NCI-H2227 (cell line): ENCODE measurements at regions not wholly inside any gene's neighbourhood (a gene's known extent, or its start where the extent isn't known, plus 50 kb on each side); places are given as distances from the start of the nearest gene placed in this dataset.
"Not testable (repeated sequence)": the region's sequence is repeated elsewhere in the genome, so short reads cannot be mapped to it uniquely, and the experiment has no call there.

Source experiments
- DNase-seq: peaks from one replicate; lab custom pipeline; 2025; ENCODE audit not compliant: unreplicated experiment; lab: John Stamatoyannopoulos, UW

DNA sequence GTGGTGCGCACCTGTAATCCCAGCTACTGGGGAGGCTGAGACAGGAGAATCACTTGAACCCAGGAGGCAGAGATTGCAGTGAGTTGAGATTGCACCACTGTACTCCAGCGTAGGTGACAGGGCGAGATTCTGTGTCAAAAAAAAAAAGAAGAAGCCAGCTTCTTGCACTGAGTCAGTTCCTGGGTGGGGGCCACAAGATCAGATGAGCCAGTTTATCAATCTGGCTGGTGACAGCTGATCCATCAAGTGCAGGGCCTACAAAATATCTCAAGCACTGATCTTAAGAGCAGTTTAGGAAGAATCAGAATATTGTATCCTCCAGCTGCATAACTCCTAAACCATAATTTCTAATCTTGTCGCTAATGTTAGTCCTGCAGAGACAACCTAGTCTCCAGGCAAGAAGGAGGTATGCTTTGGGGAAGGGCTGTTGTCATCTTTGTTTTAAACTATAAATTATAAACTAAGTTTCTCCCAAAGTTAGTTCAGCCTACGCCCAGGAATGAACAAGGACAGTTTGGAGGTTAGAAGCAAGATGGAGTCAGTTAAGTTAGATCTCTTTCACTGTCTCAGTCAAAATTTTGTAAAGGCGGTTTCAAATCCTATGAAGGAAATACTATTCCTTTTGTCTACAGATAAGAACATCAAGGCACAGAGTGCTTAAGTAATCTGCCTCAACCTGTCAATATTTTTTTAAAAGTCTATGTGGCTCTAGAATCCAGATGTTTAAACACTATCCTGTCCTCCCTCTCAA lies 139.0 kb upstream of the NUDT4 start:
- not testable (repeated sequence) for DNase-seq

DNA sequence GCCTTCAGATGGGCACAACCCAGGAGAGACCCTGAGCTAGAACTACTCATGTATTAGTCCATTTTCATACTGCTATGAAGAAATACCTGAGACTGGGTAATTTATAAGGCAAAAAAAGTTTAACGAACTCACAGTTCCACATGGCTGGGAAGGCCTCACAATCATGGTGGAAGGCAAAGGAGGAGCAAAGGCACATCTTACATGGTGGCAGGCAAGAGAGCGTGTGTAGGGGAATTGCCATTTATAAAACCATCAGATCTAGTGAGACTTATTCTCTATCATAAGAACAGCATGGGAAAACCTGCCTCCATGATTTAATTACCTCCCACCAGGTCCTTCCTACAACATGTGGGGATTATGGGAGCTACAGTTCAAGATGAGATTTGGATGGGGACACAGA lies 137.9 kb upstream of the NUDT4 start:
- not testable (repeated sequence) for DNase-seq

DNA sequence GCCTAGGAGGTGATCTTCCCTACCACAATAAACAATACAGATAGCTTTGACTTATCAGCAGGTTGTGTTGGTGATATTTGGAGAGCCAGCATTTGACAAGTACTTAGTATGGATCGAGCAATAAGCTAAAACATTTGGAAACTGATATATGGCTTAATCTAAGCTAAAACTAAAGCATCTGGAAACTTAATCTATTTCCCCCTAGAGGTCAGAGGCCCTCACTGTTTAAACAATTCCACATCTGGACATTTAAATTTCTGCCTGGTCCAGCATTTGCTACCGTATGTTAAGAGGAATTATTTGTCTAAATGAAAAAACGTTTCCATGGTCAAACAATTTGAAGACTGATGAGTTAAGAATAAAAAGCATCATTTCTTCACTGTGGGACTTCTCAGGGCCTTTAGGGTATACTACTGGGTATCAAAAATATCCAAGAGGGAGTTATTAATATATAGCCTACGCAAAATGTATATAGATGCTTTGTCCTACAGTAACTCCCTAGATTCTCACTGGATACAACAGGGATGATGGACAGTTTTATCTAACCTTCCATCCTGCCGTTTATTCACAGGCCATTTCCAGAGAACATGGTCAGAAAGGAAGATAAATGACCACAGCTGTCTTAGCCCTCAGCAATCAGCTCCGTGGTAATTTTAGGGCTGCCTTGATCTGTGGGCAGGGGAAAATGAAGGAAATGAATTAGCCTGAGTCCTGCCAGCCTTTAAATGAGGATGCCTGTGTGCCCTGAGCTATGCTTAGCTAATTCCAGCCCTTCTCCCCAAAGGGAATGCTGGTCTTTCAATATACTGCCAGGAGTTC lies 135.4 kb upstream of the NUDT4 start:
- DNase-seq = no peak

DNA sequence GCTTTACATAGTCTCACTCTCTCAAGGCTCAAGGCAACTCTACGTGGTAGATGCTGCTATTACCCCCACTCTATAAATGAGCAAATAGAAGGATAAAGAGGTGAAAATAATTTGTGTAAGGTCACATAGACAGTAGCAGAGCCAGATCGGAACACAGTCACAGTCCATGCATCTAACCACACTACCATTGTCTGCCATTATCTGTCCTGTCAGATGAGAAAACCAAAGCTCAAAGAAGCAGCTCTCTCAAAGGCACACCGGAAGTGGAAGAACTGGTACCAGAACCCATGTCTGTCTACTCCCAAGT lies 134.4 kb upstream of the NUDT4 start:
- DNase-seq = no peak

DNA sequence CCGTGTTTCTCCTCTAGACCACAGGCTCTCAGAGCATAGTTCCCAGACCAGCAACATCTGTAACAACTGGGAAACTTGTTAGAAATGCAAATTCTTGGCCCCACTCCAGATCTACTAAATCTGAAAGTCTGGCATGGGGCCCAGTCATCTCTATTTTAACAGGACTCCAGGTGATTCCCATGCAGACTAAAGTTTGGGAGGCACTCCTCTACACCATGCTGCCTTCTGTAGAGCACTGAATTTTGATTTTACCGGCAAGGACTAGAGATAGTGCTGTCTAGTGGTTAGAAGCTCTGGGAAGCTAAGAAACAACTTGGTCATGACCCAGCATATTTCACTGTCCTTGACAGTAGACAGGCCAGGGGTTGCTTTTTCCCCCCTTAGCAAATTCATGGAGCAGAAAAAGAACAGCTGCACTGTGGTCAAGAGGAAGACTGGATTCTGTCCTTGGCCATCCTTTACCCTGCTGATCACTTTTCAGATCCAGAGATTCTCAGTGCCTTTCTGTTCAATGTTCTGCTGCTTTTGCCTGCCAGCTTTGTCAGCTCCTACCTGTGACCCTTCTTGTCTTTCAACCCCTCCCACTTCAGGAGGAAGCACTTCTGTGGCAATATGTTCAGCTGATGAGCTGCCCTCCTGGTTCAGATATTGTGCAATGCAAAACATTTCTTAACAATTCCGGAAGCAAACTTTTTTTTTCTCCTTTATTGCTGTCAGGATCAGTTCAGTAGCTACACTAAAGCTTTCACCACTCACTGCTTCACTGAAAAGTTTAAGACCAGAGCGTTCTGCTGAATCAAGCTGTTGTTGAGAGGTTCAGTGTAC lies 133.8 kb upstream of the NUDT4 start:
- no peak for DNase-seq

DNA sequence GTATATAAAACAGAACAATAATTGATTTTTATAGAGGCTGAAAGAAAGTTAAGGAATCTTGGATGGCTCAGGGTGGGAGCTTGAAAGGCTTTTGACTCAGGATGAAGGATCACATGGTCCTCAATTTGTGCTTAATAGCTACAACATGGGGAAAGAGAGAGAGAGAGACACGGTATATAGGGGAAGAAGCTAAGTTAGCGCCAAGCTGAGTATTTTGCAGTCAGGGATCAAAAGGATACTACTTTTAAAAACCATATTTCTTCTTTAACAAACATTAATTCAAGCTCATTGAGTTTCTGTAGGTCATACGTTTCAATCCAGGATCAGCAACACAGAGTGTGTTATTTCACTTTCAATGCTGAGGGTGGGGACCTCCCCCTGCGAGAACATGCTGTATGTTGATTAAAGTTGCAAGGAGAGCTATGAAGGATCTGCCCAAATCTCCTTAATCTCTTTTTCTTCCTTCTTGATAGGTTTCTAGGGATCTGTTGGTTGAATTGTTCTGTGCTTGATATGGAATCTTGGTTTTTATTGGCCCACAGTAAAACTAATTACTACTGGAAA lies 133.1 kb upstream of the NUDT4 start:
- DNase-seq = no peak

DNA sequence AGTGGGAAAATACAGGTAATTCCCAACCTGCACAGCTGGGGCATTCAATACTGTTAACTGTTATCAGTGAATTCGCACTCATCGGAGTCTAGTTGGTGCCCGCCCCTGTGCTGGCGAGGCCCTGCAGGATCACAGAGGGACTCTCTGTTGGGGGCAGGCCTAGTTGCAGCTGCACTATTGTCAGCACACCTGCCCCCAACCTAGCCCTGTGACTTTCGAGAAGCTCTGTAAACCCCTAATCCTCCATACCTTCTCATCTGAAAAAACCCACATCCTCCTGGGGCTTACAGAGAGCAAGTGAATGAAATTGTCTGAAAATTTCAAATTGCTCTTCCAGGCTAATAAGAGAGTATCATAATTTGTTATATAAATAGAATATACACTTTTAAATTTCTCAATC lies 132.2 kb upstream of the NUDT4 start:
- DNase-seq = no peak

DNA sequence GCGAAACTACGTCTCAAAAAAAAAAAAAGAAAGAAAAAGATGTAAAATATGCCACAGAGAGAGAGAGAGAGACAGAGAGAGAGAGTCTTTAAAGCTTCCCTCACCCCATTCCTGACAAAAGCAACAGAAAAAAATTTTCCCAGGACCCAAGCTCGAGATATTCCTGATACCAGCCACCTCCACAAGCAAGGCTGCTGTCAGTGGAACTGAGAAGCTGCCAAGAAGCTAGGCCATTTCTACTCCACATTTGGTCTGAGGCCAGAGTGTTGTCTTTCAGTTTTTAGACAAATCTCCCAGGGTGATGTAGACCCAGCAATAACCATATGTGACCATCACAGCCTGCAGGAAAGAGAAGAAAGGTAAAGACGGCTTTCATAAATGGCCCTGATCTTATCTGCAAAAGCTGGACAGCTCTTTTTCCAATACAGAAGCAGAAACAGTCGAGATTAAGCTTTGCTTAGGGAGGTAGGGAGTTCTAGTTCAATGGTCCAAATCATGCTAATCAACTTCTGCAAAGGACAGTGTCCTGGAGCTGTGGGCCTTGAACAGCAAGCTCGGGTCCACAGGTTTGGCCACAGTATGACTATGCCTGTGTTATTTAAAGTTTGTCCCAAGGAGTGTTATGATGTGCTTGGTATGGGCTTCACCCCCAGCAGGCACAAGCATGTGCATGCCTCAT lies 130.3 kb upstream of the NUDT4 start:
- no peak for DNase-seq

DNA sequence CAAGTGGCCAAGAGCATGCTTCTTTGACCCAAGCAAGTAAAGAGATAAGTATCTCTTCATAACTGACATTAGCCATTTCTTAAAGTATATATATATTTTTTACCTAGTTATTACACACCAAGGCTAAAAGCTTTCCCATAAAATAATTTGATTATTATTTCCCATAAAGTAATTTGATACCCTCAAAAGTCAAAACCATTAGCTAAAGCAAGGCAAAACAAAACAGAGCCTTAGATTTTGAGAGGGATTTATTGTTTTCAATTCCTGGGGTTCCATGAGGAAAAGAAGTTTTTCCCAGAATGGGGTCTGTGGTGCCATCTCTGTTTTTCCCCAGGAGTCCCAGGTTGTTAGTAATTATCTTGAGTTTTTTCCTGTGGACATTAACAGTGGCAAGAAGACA lies 125.5 kb upstream of the NUDT4 start:
- no peak for DNase-seq

DNA sequence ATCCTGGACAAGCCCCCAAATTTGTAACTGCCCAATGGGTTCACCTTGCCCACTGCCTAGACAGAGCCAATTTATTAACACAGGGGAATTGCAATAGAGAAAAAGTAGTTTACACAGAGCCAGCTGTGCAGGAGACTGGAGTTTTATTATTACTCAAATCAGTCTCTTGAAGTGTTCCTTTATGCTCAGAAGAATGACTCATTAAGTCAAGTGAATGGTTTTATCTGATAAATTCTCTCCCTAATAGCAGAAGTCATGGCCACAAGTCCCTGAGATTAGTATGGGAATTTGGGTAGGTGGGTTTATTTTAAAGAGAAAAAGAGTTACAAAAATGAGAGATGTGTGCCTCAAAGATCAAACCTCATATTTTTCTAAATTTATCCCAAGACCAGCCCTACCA lies 122.8 kb upstream of the NUDT4 start:
- DNase-seq = no peak

DNA sequence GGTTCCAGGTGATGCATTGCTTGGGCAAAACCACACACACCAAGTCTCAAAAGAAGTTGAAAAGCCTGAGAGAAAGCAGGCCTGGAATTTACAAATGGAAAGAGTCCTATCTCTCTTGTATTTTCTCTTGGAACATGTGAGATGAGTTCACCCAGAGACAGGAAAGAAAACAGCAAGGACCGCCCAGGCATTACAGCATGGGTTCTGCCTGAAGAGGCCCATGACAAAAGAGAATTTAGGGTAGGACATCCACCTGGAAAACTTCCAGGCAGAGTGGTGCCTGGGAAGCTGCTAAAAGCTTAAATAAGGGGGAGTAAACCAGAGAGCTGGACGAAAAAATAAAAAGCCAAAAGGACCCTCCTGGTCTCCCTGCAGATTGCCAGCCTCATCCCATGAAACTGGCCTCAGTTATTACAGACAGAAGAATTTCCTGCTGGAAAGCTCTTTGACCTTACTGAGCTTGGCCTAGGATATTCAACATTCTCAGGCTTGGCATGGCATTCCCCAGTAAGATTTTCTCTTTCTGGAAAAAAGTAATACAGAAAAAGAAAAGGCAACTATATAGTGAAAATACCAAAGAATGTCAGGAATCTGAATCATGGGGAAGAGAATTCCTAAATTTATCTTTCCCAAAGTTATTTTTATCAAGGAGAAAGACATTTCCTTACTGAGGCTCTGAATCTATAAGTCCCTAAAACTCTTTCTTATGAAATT lies 121.3 kb upstream of the NUDT4 start:
- DNase-seq = no peak

DNA sequence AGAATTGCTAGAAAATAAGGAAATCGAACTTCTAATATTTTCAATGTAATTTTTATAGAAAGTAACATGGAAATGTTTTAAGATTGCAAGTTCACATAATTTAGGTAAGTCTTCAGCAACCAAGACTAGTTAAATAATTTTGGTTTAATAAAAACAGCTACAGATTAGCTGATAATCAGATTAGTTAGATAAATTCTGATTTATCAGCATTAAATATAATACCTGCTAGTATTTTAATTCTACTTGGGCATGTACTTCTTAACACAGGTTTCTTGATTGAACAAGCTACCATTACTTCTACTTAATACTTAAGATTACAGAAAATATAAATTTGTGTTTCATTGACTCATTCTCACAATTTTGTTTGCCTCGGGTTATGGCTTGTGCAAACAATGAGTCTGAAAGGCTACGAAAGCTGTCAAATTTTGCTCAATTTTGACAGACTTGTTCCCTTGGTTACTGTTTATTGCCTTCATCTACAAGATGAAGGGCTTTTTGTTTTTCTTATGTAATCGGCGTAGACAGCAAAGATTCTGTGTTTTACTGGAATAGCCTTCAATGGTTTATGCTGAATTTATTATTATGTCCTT lies 116.1 kb upstream of the NUDT4 start:
- DNase-seq = no peak

DNA sequence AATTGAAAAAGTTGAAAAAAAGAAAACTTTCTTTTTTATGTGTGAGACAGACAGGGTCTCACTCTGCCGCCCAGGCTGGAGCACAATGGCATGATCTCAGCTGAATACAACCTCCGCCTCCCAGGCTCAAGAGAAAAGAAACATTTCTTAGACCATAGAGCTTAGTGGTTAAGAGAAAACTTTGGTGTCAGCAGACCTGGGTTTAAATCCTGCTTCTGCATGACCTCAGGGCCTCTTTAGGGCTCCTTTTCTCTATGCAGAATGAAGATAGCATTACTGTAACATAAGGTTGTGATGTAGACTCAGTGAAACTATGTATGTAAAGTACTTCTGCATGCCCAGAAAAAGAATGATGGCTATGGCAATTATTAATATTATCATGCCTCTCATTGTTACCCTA lies 104.7 kb upstream of the NUDT4 start:
- no peak for DNase-seq

DNA sequence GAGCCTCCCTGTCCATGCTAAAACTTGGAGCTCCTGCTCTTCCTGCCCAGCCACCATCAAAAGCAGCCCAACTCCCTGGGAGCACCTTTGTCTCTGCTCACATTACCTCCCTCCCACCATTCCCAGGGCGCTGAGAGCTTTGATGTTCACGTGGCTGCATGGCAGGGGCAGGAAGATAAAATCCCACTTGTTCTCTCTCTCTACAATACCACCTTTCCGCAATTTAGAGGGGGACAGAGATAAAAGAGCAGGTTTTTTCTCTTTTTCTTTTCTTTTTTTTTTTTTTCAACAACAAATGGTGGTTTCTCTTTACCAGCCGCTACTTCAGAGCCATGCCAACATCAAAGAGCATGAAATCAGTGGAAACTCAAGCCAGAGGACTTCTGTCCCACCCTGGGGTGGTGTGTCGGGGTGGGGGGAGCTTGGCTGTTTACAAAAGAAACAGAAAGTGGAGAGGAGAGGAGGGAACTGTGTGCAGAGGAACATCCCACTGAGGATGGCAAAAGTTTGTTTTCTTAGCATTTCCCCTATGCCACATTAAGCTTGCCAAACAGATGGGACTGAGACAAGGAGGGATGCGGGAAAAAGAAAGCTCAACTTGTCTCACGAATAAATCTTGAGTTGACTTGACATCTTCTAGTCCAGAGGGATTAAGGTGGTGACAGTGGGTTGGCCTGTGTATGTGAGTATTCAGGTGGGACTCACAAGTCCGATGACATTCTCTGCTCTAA lies 103.7 kb upstream of the NUDT4 start:
- DNase-seq = no peak

DNA sequence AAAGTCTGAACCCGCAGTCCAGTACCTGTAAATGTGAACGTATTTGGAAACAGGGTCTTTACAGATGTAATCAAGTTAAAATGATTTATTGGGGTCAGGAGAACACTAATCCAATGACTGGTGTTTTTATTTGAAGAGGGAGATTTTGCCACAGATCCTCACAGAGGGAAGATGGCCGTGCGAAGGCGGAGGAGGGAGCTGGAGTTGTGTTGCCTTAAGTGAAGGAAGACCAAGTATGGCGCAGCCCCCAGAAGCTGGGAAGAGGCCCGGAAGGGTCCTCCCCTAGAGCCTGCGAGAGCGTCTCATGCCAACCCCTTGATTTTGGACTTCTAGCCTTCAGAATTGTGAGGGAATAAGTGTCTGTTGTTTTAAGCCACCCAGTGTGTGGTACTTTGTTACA lies 102.8 kb upstream of the NUDT4 start:
- no peak for DNase-seq

DNA sequence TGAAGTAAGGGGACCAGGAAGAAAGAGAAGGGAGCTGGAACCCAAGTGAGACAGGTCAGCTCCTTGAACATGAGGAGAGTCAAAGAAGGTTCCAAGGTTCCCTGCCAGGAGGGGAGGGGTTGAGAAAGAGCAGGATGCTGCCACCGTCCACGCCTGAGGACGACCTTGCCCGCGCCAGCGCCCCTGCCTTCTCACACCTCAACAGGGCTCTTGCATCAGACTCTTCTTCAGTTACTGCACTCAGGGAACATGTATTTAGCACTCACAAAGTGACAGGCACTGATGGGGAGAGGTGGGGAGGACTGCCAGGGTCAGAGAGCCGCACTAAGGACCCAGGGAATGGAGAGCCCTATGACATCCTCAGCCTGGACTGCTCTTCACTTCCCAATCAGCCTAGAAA lies 102.1 kb upstream of the NUDT4 start:
- no peak for DNase-seq

DNA sequence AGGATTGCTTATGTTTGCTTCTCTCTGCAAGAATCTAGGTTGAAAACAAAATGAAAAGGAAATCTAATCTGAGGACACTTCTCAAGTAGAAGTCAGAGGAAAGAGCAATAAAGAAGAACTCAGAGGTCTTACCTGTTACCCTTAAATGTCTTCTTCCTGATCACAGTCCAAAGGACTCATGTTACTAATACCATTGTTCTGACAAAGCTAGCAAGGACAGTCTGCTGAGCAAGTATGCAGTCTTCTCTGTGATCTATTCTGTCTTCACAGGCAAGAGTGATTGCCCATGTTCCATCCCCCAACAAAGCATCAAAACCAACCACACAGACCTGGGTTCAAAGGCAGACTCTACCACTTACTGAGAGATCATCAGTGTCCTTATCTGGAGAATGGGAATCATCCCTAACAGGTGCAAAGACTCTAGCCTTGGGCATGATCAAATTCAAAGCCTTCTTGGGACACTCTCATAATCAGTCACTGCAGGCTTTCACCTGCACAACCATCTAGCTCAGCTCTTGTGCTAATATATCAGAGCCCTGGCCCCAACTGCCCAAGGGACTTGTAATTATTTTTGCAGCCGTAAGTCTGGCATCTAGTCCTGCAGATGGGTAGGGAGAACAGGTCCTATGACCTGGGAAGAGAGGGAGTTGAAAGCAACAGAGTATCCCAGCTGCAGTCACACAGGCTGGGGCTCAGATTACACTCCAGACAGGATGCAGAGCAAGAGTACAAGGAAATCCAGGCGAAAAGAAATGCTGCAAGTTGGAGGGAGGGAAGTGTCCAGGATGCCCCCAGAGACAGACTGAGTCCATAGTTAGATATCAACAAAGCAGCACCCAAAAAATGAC lies 97.9 kb upstream of the NUDT4 start:
- no peak for DNase-seq

DNA sequence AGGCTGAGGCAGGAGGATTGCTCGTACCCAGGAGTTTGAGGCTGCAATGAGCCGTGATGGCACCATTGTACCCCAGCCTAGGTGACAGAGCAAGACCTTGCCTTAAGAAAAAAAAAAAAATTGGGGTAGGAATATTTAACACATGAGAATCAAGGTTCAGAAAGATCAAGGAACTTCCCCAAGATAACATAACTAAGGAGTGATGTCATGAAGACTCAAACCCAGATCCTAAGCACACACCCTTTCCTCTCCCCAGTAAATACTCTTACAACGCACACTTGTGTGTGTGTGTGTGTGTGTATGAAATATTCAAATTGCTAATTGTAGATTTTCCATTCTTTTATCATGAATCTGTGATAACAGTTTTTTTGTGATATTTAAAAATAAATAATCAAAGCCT lies 90.6 kb upstream of the NUDT4 start:
- no peak for DNase-seq
